ENCODE measurements at regions not wholly inside any gene's neighbourhood (a gene's known extent, or its start where the extent isn't known, plus 50 kb on each side); places are given as distances from the start of the nearest gene placed in this dataset.

- H3K79me2 ChIP-seq (ENCODE audit: insufficient read depth, low read depth) = no peaks in the 10 kb centered on the region
- no peak for TF ChIP-seq CTCF (conservative IDR thresholded peaks at IDR 0.05; ENCODE audit: low read depth, low read length)
- no peak overlapping the region for H2AFZ ChIP-seq (ENCODE audit: low read depth)
- no peak overlapping the region for H3K9ac ChIP-seq
- H3K4me3 ChIP-seq (IDR thresholded peaks at IDR 0.05; ENCODE audit: insufficient read depth, low read depth, low read length) = no peak overlapping the region
- no peak overlapping the region for H3K4me2 ChIP-seq
- no peaks in the 10 kb centered on the region for H3K36me3 ChIP-seq (ENCODE audit: insufficient read depth)
- H3K27me3 ChIP-seq (ENCODE audit: insufficient read depth, low read depth) = no peaks in the 10 kb centered on the region
- no peaks in the 10 kb centered on the region for H3K4me1 ChIP-seq (ENCODE audit: low read depth, poor library complexity, severe bottlenecking)
- no peaks in the 10 kb centered on the region for H4K20me1 ChIP-seq (ENCODE audit: insufficient read depth)
- no peak overlapping the region for H3K27ac ChIP-seq
Measured at GRCh38 chr4:177796841-177797240, 354.6 kb upstream of the AGA start.

GRCh38 chr4:177798161-177798560 is 355.9 kb upstream of the AGA start:
- Histone ChIP-seq H3K4me1 (ENCODE audit: low read depth, poor library complexity, severe bottlenecking) (no peaks in the 10 kb centered on the region), H3K79me2 (ENCODE audit: insufficient read depth, low read depth) (no peaks in the 10 kb centered on the region), H3K4me2 (no peak overlapping the region), H3K9ac (no peak overlapping the region), H3K27ac (no peak overlapping the region), H4K20me1 (ENCODE audit: insufficient read depth) (no peaks in the 10 kb centered on the region), H3K36me3 (ENCODE audit: insufficient read depth) (no peaks in the 10 kb centered on the region), H3K27me3 (ENCODE audit: insufficient read depth, low read depth) (no peaks in the 10 kb centered on the region), H3K4me3 (IDR thresholded peaks at IDR 0.05; ENCODE audit: insufficient read depth, low read depth, low read length) (no peak overlapping the region), H2AFZ (ENCODE audit: low read depth) (no peak overlapping the region)
- TF ChIP-seq CTCF (conservative IDR thresholded peaks at IDR 0.05; ENCODE audit: low read depth, low read length) = no peak

GRCh38 chr4:177802162-177802561 is 359.9 kb upstream of the AGA start:
- H3K9ac ChIP-seq = no peak overlapping the region
- no peaks in the 10 kb centered on the region for H3K36me3 ChIP-seq (ENCODE audit: insufficient read depth)
- H3K27ac ChIP-seq = no peak overlapping the region
- H3K4me1 ChIP-seq (ENCODE audit: low read depth, poor library complexity, severe bottlenecking) = no peaks in the 10 kb centered on the region
- H3K4me3 ChIP-seq (IDR thresholded peaks at IDR 0.05; ENCODE audit: insufficient read depth, low read depth, low read length) = no peak overlapping the region
- H2AFZ ChIP-seq (ENCODE audit: low read depth) = no peak overlapping the region
- H3K27me3 ChIP-seq (ENCODE audit: insufficient read depth, low read depth) = no peaks in the 10 kb centered on the region
- H3K4me2 ChIP-seq = no peak overlapping the region
- no peaks in the 10 kb centered on the region for H3K79me2 ChIP-seq (ENCODE audit: insufficient read depth, low read depth)
- no peaks in the 10 kb centered on the region for H4K20me1 ChIP-seq (ENCODE audit: insufficient read depth)
- no peak for TF ChIP-seq CTCF (conservative IDR thresholded peaks at IDR 0.05; ENCODE audit: low read depth, low read length)

GRCh38 chr4:177802661-177803060 is 360.4 kb upstream of the AGA start:
- Histone ChIP-seq H3K4me3 (IDR thresholded peaks at IDR 0.05; ENCODE audit: insufficient read depth, low read depth, low read length) (no peak overlapping the region), H3K36me3 (ENCODE audit: insufficient read depth) (no peaks in the 10 kb centered on the region), H3K4me2 (no peak overlapping the region), H3K4me1 (ENCODE audit: low read depth, poor library complexity, severe bottlenecking) (no peaks in the 10 kb centered on the region), H3K27ac (no peak overlapping the region), H4K20me1 (ENCODE audit: insufficient read depth) (no peaks in the 10 kb centered on the region), H2AFZ (ENCODE audit: low read depth) (no peak overlapping the region), H3K79me2 (ENCODE audit: insufficient read depth, low read depth) (no peaks in the 10 kb centered on the region), H3K9ac (no peak overlapping the region), H3K27me3 (ENCODE audit: insufficient read depth, low read depth) (no peaks in the 10 kb centered on the region)
- no peak for TF ChIP-seq CTCF (conservative IDR thresholded peaks at IDR 0.05; ENCODE audit: low read depth, low read length)

- no peak overlapping the region for H2AFZ ChIP-seq (ENCODE audit: low read depth)
- no peak for TF ChIP-seq CTCF (conservative IDR thresholded peaks at IDR 0.05; ENCODE audit: low read depth, low read length)
- no peaks in the 10 kb centered on the region for H3K79me2 ChIP-seq (ENCODE audit: insufficient read depth, low read depth)
- no peak overlapping the region for H3K27ac ChIP-seq
- no peak overlapping the region for H3K4me2 ChIP-seq
- no peaks in the 10 kb centered on the region for H3K36me3 ChIP-seq (ENCODE audit: insufficient read depth)
- no peaks in the 10 kb centered on the region for H4K20me1 ChIP-seq (ENCODE audit: insufficient read depth)
- no peak overlapping the region for H3K4me3 ChIP-seq (IDR thresholded peaks at IDR 0.05; ENCODE audit: insufficient read depth, low read depth, low read length)
- H3K4me1 ChIP-seq (ENCODE audit: low read depth, poor library complexity, severe bottlenecking) = no peaks in the 10 kb centered on the region
- no peaks in the 10 kb centered on the region for H3K27me3 ChIP-seq (ENCODE audit: insufficient read depth, low read depth)
- no peak overlapping the region for H3K9ac ChIP-seq
Measured at GRCh38 chr4:177803151-177803550, 360.9 kb upstream of the AGA start.

All from KMS-11 (cell line).